Testis (tissue), 2 donors: ENCODE measurements at regions not wholly inside any gene's neighbourhood (a gene's known extent, or its start where the extent isn't known, plus 50 kb on each side); places are given as distances from the start of the nearest gene placed in this dataset.

Source experiments
- POLR2A ChIP-seq: fragments of 450-650 bp; IDR thresholded peaks from one replicate; pipeline ENCODE4 v1.6.1; 2017; ENCODE audit warnings: antibody characterized with exemption, mild to moderate bottlenecking, moderate library complexity
- TF ChIP-seq, protein P1 (sequence below), 3 experiments: fragments of 450-650 bp in 2 of 3; fragments of 200-600 bp in 1 of 3; sonication (generic) in 1 of 3; IDR thresholded peaks; one replicate each; pipeline ENCODE4 v1.5.1; 2016 to 2019; ENCODE audit warnings: antibody characterized with exemption in 3 of 3, mild to moderate bottlenecking in 2 of 3, moderate library complexity in 1 of 3

- TF ChIP-seq POLR2A: no peak
- TF ChIP-seq, protein P1, sequence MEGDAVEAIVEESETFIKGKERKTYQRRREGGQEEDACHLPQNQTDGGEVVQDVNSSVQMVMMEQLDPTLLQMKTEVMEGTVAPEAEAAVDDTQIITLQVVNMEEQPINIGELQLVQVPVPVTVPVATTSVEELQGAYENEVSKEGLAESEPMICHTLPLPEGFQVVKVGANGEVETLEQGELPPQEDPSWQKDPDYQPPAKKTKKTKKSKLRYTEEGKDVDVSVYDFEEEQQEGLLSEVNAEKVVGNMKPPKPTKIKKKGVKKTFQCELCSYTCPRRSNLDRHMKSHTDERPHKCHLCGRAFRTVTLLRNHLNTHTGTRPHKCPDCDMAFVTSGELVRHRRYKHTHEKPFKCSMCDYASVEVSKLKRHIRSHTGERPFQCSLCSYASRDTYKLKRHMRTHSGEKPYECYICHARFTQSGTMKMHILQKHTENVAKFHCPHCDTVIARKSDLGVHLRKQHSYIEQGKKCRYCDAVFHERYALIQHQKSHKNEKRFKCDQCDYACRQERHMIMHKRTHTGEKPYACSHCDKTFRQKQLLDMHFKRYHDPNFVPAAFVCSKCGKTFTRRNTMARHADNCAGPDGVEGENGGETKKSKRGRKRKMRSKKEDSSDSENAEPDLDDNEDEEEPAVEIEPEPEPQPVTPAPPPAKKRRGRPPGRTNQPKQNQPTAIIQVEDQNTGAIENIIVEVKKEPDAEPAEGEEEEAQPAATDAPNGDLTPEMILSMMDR (IDR thresholded peaks at IDR 0.05): no peak
These were observed 192.7 kb upstream of the MKI67 start for GRCh38 chr10:128318913-128319312.
